ENCODE measurements at regions not wholly inside any gene's neighbourhood (a gene's known extent, or its start where the extent isn't known, plus 50 kb on each side); places are given as distances from the start of the nearest gene placed in this dataset.
"Not testable (repeated sequence)": the region's sequence is repeated elsewhere in the genome, so short reads cannot be mapped to it uniquely, and the experiment has no call there.

DNA sequence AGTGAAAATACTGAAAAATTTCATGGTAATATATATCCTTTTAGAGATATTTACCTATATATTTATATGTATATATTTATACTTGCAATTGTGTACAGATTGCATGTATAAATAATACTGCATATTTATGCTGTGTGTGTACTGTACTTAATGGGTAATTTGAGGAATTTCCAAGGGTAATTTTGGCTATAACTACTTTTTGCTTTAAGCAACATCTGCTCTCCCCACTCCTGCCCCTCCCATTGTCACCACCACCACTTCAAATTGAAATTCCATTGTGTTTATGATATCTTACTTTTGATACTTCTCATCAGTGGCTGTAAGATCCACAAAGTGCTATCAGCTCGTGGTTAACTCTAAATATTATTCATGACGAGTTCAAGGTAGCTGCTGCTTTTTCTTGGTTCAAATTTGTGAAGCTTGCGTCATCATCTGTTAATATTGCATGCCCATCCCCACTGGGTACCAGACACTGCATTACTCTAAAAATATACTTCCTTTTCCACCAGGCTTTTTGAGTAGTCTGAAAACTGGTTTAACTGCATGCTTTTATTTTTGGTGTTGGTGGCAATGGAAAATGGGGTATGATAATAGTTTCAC lies 91.7 kb upstream of the MITF start:
- no peak for DNase-seq

DNA sequence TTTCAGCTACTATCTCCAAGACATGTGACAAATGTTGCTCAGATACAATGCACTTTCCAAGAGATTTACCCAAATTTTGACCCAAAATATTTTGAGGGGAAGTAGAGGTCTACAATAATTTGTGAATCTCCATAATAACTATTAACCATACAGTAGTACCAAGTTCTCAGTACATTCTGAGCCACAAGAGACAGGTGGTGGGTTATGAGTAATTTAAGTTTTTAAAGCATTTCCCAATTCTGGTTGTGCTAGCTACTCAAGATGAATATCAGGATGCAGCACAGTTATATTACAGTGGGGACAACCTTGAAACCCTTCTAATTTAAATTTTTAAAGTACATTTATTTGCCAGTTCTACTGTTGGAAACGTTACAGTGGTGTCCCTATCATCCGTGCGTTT lies 92.2 kb upstream of the MITF start:
- no peak for DNase-seq

DNA sequence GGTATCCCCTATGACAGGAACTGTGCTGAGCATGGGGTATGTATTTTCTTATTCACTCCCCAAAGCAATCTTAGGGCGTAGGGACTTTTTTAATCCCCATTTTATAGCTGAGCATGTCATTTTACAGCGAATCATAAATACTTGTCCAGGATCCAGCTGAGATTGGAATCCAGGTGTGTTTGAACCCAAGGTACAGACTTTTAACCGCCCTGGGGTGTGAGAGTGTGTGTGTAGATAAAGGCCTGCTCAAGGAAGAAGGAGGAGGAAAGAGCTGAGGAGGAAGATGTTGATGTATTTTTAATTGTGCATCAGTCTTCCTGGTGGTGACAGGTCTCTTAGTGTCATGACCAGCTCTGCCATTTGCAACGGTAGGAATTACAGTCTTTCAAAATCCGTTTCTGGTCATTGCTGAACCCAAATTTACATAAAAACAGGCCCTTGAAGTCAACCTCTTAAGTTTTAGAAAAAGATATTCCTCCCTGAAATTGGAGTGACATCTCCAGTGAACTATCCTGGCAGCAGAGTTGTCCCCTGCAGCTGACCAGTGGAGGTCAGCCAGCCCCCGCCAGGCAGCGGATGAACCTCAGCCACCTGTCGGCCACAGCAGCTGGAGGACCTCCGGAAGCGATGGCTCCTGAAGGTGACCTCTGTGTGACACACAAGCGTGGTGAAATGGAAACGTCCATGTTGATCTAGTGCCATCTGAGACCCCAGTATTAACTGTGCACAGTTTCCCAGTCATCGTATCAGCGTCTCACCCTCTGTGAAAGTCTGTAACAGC lies 92.8 kb upstream of the MITF start:
- no peak for DNase-seq

DNA sequence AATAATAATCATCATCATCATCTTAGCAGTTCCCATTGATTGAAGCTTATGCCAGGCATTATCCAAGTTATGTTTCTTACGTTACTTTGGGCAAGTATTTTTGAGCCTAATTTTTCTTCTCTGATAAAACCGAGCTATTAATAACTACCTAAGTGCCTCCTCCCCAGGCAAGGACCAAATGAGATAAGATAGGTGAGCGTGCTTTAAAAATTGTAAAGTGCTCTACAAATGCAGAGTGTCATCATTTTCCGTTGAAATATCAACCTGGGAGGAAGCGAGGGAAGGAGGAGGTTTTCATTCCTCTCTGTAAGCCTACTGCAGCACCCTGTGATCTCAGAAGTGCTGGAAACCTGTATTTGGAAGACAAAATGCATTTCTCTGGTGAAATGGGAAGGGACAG lies 96.7 kb upstream of the MITF start:
- DNase-seq = no peak

DNA sequence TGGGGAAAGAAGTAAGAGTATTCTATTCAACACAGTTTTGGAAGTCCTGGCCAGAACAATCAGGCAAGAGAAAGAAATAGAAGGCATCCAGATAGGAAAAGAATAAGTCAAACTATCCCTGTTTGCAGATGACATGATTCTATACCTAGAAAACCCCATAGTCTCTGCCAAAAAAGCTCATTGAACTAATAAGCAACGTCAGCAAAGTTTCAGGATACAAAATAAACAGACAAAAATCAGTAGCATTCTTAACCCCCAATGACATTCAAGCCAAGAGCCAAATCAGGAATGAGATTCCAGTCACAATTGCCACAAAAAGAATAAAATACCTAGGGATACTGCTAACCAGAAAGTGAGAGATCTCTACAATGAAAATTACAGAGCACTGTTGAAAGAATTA lies 99.4 kb upstream of the MITF start:
- no peak for DNase-seq

DNA sequence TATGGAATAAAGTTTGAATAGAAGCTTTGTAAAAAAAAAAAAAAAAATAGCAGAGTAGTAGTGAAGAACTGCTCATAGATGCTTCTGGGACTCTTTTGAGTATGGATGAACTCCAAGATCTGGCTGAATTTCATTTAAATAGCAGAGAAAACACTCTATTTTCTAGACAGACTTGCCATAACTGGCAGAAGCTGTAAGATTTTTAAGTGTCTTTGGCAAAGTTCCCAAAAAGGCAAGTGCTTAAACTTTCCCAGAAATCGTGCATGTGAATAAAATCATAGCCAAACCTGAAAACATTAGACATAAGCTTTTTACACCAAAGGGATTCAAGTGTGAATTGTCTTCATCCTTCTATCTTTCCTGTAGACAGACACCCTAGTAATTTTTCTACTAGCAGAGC lies 110.3 kb upstream of the MITF start:
- DNase-seq = no peak

DNA sequence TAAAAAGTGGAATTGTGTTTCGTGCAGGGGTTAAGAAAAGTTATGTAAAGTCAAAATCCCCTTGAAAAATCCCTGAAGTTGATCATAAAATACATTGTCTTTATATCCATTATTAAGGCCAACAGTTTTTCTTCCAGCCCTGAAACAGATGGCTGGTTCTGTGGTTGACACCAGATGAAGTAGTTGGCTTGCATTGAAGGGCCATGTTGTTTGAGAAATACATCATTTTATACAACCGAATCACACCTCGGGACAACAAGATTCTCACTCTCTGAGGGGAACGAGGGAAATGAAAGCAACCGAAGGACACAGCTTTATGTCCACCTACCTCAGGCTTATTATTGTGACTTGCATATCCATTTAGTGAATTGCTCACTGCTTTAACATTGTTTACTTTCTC lies 126.0 kb upstream of the MITF start:
- DNase-seq = no peak

DNA sequence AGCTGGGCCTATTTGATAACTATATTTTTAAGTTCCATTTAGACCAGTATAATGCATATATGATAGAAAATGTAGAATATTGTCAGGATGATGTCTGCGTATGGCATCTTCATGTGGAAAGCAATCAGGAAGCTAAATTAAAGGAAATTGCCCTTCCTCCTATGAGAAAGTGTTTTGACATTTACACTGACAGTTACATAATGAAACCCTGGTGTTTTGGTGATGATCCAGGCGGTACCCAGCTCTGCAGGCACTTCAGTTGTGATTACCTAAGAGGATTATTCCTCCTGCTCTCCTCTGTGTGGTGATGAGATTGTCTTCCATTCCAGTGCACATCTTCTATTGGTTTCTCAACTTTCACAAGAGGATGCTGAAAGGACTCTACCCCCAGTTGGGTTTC lies 126.5 kb upstream of the MITF start:
- DNase-seq = no peak

DNA sequence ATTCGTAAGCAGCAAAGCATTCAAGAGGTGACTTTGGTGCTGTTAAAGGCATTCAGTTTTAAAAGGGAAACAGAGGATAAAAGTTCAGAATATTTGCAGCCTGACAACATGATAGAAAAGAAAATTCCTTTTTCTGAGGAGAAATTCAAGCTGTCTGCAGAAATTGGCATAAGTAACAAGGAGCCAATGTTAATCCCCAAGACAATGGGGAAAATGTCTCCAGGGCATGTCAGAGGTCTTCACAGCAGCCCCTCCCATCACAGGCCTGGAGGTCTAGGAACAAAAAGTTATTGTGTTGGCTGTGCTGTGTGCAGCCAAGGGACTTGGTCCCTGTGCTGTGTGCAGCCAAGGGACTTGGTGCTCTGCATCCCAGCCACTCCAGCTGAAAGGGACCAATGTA lies 129.7 kb upstream of the MITF start:
- DNase-seq = not testable (repeated sequence)

DNA sequence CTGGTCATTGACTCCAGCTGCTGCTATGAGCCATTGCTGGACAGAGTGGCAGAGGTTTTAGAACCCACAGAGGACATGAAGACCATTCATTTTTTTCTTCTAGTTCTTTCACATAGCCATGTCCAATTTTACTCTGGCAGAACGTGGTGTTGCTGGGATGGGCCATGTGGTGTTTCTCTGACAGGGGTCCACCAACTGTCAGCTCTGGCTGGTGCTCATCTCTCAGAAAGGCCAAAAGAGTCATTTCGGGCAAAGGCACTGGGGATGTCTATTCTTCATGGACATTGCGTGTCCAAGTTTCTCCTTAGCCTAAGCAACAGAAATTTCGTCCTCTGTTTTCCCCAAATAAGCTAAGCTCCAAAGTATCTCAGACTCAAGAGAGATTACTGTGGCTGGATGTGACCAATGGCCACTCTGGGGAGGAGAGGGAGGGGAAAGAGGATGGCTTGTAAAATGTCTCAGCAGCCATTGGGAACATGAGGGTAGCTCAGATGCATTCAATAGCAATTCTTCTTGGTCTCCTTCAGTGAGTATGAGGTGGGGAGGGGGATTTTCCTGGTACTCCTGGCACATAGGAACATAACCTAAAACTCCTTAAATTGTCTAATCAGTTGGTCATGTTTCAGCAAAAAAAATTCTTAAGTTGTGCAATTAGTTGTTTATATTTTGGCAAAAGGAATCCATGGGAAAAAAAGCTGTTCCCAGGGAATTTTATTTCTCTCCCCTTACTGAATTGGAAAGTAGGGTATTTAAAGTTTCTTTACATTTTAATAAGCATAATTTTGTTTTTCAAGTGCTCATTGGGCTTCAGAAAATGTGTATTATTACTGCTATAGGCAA lies 131.6 kb upstream of the MITF start:
- DNase-seq = no peak

DNA sequence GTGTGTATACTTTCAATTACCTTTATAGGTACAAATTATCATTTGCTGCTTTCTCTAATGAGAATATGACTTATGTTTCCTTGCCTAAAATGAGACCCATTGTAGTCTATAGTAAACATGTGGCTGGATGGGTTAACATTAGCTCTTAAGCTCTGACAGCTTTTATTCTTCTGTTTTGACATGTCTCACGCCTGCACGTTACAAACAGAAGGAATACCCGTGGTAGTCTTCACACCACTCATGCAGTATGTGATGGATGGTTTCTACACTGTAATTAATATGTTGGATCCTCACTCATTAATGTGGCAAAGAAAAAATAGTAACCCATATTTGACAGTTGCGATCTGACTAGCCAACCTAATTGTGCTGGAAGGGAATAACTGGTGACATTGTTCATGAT lies 133.4 kb upstream of the MITF start:
- no peak for DNase-seq

DNA sequence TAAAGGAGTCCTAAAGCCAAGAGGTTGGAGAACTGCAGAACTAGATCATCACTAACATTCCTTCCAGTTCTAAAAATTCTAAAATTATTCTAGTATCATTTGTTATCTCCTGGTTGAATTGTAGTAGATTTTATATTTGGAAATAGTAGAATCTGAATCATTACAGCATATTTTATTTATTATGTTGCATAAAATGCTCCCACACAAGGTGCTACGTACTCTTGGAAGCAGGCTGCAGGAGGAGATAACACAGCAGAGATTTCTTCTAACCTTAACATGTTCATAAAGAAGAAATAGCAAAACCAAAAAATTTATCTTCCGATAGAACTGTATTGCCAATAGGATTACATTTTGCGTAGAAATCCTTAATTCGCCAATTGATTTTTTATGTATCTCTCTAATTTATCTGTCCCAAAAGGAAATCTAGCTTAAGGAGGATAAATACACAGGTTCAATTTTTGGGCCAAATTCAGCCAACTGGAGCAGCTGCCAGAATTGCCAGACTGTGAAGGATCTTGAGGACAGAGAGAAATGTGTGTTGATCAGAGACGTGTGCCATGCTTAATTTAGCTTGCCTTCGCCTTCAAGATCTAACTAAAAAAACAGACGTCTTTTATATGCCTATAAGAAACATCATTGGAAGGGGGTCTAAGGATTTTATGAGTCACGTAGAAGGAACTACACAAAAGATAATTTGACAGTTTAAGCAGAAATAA lies 134.4 kb upstream of the MITF start:
- no peak for DNase-seq

DNA sequence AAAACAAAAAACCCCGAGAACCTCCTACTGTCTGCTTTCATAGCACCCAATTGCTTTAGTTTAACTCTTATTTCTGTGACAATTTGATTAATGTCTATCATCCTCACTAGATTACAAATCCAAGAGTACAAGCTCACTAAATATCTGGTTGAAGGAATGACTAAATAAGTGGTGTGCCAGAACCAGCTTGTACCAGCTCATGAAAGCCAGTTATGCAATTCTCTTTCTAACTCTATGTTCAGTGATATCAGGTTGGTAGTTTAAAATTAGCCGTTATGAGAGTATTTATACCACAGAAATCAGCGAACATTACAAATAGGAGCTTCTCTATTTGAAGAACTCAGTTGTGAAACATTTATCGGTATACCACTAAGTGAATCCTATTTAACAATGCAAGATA lies 137.2 kb upstream of the MITF start:
- DNase-seq = no peak

DNA sequence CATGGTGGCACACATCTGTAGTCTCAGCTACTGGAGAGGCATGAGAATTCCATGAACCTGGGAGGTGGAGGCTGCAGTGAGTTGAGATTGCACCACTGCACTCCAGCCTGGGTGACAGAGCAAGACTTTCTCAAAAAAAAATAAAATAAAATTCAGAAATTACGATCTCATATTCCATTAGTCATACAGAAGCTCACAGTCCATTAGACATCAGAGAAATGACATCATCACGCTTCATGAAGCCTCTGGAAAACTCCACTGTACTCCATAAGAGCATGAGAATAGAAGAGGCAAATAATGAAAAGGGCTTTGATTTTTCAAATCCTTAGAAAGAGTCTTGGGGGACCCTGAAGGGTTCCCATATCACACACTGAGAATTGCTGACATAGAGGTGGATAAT lies 145.0 kb upstream of the MITF start:
- no peak for DNase-seq

DNA sequence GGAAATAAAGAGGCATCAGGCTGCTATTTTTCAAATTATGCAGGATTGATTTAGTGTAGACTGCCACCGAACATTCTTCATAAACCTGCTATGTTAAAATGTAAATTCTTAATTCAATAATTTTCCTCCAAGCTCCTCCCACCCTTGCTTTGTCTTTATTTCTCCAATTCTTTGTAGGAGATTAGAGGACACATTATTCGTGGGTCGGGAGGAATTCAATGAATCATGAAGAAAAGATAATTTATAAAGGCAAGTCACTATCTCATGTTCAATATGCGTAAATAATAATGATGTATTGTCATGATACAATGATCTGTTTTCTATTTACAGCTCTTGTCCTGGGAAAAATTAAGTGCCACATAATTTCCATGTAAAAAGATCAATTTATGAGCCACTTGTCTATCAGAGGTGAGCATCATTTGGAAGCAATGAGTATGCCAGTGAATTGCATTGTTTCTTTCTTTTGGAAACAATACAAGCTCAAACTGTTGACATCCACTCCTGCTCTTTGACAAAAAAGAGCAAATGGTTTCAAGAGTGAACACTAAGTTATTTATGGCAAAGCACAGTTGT lies 148.0 kb upstream of the MITF start:
- no peak for DNase-seq

DNA sequence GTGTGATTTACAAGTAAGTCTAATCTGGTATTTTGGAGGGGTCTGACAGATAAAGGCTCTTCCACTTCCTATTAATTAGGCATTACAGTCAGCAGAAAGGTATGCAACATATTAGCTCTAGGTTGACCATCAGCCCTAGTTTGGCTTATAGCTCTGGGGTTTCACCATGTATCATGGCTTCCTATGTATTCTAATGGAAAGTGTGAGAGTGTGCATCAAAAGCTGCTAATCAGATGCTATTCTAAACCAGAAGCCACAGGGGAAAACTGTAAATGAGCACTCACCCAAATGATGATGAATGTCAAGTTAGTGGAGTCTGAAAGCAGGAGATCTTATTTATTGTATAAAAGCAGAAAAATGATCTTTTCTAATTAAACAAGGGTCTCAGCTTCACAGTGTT lies 149.2 kb upstream of the MITF start:
- DNase-seq = no peak

DNA sequence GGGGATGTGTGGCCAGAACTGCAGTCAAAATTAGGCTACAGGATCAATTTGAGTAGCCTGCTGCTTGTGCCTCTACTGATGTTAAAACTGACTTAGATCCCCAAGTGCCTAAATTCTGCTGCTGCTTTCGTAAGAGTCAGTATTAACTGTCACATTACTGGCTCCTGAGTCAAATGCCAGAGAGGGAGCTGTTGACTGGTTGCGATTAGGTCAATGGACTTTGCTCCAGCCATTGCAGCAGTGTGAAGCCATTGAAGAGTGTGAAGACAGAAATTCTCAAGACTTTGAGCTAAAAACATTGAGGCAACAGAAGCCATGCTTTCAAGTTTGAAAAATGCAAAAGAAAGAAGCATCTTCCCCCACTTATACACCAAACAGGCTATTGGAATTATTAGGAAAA lies 151.1 kb upstream of the MITF start:
- DNase-seq = no peak

DNA sequence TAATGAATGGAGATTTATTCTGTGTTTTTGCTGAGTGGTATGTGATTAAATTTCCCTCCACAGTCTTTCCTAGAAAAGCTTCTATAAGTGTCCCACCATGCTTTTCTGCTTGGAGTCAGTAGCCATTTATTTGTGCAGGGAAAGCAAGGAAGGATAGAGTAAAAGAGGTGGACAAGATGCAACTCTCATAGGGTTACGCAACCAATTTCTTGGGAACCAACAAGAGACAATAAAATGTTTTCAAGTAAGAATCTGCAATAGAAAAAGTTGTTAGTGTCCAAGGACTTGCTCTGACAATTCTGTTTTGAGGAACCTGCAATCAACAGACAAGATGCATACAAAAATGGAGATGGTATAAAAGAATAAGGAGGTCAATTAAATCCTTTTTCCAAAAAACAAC lies 153.8 kb upstream of the MITF start:
- no peak for DNase-seq

DNA sequence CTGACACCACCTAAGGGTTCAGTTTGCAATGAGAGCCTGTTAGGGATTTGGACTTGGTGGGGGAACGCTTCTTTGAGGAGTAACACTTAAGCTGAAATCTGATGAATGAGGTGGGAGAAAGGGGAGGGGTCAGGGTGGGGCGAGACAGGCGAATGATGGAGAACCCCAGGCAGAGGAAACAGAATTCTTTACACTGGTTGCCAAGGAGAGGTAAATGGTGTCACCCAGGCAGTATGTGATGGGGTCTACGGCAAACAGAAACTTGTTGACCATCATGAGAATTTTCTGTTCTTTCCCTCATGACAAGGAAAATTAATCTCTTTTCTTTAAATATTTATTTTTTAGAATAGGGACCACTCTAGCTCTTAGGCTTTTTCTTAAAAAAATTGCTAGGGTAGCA lies 157.2 kb upstream of the MITF start:
- no peak for DNase-seq

DNA sequence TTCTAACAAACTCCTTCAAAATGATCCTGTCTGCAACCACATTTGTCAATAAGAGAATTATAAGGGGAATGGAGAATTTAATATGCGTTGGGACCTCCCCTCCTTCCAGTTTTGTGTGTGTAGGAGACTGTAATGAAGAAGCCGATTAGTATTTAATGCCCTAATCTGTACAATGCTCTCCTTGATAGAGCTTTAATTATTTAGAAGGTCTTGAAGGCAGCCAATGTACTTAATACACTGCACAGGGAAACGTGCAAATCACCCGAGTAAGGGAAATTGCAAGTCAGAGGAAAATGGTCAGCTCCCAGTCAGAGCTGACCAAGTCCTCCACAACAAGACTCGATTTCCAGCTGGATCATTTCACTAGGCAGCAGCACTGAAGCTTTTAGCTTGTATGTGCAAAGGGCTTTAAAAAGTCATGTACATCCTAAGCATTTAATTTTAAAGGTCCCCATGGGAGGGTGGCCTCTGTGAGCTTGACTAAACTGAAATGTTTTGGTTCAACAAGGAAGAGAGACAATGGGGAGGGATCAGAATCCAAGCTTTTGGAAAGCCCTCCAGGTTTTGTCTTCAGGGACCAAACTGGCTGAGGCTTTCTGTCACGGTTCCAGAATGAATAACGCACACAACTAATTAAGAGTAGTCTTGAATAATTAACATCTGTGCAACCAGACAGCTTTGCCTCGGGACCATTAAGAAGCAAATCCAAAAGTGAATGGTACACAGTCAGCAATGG lies 159.8 kb upstream of the MITF start:
- no peak for DNase-seq

DNA sequence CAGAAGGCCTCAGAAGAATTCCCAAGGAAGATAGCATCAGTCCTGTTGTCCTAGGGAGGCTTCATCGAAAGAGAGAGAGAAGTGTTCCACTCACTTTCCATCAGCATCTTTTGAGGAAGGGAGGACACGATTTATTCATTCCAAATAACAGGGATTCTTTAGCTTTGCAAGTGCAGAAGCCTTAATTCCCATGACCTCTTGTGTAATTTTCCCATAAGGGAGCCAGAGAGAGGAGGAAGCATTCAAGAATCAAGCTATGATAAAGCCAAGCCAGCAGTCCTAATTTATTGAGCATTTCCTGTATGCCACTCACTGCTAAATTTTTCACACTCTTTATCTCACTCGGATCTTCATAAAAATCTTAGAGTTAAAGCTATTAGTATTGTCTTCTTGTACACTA lies 169.7 kb upstream of the MITF start:
- no peak for DNase-seq

DNA sequence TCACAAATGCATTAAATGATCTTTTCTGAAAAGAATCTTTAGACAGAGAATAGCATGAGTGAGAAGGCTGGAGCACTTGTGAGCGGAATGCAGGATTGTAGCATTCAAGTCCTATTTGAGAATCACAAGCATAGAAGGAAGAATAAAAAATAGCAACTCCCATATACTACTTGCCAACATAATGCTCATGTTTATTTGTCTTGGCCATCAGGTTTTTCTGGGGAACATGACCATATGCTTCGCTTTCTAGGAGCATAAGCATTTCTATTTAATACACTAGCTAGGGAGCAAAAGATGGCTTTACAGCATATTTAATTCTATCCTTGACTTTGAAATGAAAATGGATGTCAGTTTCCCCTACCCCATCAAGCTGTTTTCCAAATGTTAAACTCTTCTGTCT lies 170.3 kb upstream of the MITF start:
- no peak for DNase-seq
